ENCODE measurements at regions not wholly inside any gene's neighbourhood (a gene's known extent, or its start where the extent isn't known, plus 50 kb on each side); places are given as distances from the start of the nearest gene placed in this dataset.

GRCh38 chr3:23666818-23667217, 138.9 kb upstream of the UBE2E1 start:
- no peaks in the 10 kb centered on the region for H4K20me1 ChIP-seq (ENCODE audit: control insufficient read depth, extremely low read depth, insufficient read depth, low read length)
- no peak overlapping the region for H3K27ac ChIP-seq (ENCODE audit: control insufficient read depth, insufficient read depth, low read length)
- H3K79me2 ChIP-seq (ENCODE audit: control insufficient read depth, insufficient read depth, low read length), result no peaks in the 10 kb centered on the region
- FAIRE-seq, result no peak
- no peaks in the 10 kb centered on the region for H3K9me3 ChIP-seq (ENCODE audit: control insufficient read depth, low read depth, low read length)
- dilution Hi-C loops (cut with MboI; ENCODE audit: extremely low pct_ligation_motif_present, low sequenced_read_pairs), result no loop called here
- no peaks in the 10 kb centered on the region for H3K36me3 ChIP-seq (ENCODE audit: control insufficient read depth in 2 of 2, extremely low read depth in 1 of 2, insufficient read depth in 2 of 2, low read length in 2 of 2)
- H3K4me2 ChIP-seq (ENCODE audit: control insufficient read depth, extremely low read depth, insufficient read depth, low read depth, low read length), result no peak overlapping the region
- no peaks in the 10 kb centered on the region for H3K27me3 ChIP-seq (ENCODE audit: control insufficient read depth, extremely low read depth, insufficient read depth, low read length)
- DNase-seq (ENCODE audit: low read depth, low spot score), result no peak
- H3K4me1 ChIP-seq (ENCODE audit: control insufficient read depth, extremely low read depth, insufficient read depth, low read length), result peaks cover 24% of the 10 kb centered on the region
- no peak overlapping the region for H2AFZ ChIP-seq (ENCODE audit: control insufficient read depth, low read length)
- H3K9me1 ChIP-seq (ENCODE audit: control insufficient read depth, extremely low read depth, insufficient read depth, low read length), result no peaks in the 10 kb centered on the region
- no peak for TF ChIP-seq EZH2 (IDR thresholded peaks at IDR 0.05; ENCODE audit: low read length)
- TF ChIP-seq, protein P1, sequence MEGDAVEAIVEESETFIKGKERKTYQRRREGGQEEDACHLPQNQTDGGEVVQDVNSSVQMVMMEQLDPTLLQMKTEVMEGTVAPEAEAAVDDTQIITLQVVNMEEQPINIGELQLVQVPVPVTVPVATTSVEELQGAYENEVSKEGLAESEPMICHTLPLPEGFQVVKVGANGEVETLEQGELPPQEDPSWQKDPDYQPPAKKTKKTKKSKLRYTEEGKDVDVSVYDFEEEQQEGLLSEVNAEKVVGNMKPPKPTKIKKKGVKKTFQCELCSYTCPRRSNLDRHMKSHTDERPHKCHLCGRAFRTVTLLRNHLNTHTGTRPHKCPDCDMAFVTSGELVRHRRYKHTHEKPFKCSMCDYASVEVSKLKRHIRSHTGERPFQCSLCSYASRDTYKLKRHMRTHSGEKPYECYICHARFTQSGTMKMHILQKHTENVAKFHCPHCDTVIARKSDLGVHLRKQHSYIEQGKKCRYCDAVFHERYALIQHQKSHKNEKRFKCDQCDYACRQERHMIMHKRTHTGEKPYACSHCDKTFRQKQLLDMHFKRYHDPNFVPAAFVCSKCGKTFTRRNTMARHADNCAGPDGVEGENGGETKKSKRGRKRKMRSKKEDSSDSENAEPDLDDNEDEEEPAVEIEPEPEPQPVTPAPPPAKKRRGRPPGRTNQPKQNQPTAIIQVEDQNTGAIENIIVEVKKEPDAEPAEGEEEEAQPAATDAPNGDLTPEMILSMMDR (optimal IDR thresholded peaks at IDR 0.05 in 1 of 3, IDR thresholded peaks at IDR 0.05 in 1 of 3, conservative IDR thresholded peaks at IDR 0.05 in 1 of 3; ENCODE audit: extremely low read depth in 1 of 3, insufficient read depth in 2 of 3, low read length in 3 of 3), result no peak
- no peak overlapping the region for H3K4me3 ChIP-seq (ENCODE audit: control insufficient read depth in 2 of 3, extremely low read depth in 1 of 3, insufficient read depth in 2 of 3, low read depth in 1 of 3, low read length in 3 of 3)
- H3K9ac ChIP-seq (ENCODE audit: control insufficient read depth, extremely low read depth, insufficient read depth, low read length), result no peak overlapping the region

DNA sequence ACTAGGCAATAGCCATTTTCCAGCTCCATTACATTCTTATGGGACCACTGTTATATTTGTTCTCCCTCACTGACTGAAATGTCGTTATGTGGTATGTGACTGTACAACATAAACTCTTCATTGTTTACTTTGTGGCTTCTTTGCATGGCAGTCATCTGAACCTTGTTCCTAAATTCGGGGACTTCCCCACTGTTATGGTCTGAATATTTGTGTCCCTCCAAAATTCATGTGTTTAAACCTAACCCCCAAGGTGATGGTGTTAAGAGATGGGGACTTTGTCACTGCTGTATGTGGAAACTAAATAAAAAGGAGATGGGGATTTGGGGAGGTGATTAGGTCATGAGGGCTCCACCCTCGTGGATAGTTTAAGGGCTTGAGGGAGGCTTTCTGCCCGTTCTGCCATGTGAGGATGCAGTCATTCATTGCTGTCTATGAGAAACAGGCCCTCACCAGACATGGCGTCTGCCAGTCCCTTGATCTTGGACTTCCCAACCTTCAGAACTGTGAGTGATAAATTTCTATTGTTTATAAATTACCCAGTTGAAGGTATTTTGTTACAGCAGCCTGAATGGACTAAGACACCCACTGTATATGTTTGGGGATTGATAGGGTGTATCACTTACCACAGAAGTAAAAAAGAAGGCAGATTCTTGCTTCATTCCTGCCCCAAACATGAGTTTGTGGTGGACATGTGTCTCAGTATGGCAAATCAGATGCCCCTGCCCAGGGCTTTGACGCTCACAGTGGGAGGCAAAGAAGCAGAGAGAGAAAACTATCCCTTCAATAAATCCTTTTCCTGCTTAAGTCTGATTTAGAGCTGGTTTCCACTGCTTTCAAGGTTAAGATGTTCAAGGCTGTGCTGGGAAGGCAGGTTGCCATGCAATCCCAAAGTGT, 138.0 kb upstream of the UBE2E1 start:
- peak overlapping the region; percentile 51 for H3K27ac ChIP-seq (ENCODE audit: control insufficient read depth, insufficient read depth, low read length)
- no peak overlapping the region for H3K9ac ChIP-seq (ENCODE audit: control insufficient read depth, extremely low read depth, insufficient read depth, low read length)
- peak overlapping the region; percentile 11 for H3K4me2 ChIP-seq (ENCODE audit: control insufficient read depth, extremely low read depth, insufficient read depth, low read depth, low read length)
- FAIRE-seq, result no peak
- DNase-seq (ENCODE audit: low read depth, low spot score), result no peak
- no peaks in the 10 kb centered on the region for H4K20me1 ChIP-seq (ENCODE audit: control insufficient read depth, extremely low read depth, insufficient read depth, low read length)
- H3K36me3 ChIP-seq (ENCODE audit: control insufficient read depth in 2 of 2, extremely low read depth in 1 of 2, insufficient read depth in 2 of 2, low read length in 2 of 2), result no peaks in the 10 kb centered on the region
- TF ChIP-seq EZH2 (IDR thresholded peaks at IDR 0.05; ENCODE audit: low read length), result no peak
- TF ChIP-seq, protein P1 (optimal IDR thresholded peaks at IDR 0.05 in 1 of 3, IDR thresholded peaks at IDR 0.05 in 1 of 3, conservative IDR thresholded peaks at IDR 0.05 in 1 of 3; ENCODE audit: extremely low read depth in 1 of 3, insufficient read depth in 2 of 3, low read length in 3 of 3), result no peak
- no peaks in the 10 kb centered on the region for H3K9me3 ChIP-seq (ENCODE audit: control insufficient read depth, low read depth, low read length)
- peaks cover 24% of the 10 kb centered on the region for H3K4me1 ChIP-seq (ENCODE audit: control insufficient read depth, extremely low read depth, insufficient read depth, low read length)
- dilution Hi-C loops (cut with MboI; ENCODE audit: extremely low pct_ligation_motif_present, low sequenced_read_pairs), result no loop called here
- no peaks in the 10 kb centered on the region for H3K9me1 ChIP-seq (ENCODE audit: control insufficient read depth, extremely low read depth, insufficient read depth, low read length)
- H3K4me3 ChIP-seq (ENCODE audit: control insufficient read depth in 2 of 3, extremely low read depth in 1 of 3, insufficient read depth in 2 of 3, low read depth in 1 of 3, low read length in 3 of 3), result no peak overlapping the region
- no peaks in the 10 kb centered on the region for H3K79me2 ChIP-seq (ENCODE audit: control insufficient read depth, insufficient read depth, low read length)
- H3K27me3 ChIP-seq (ENCODE audit: control insufficient read depth, extremely low read depth, insufficient read depth, low read length), result no peaks in the 10 kb centered on the region
- H2AFZ ChIP-seq (ENCODE audit: control insufficient read depth, low read length), result no peak overlapping the region

All from keratinocyte (primary cell).